Calu3 (cell line): ENCODE measurements at regions not wholly inside any gene's neighbourhood (a gene's known extent, or its start where the extent isn't known, plus 50 kb on each side); places are given as distances from the start of the nearest gene placed in this dataset.

Experiments used
- BruUV-seq: library from RNA; stranded (reverse); fragments of 400-500 nt; replicated peaks from 2 replicates; lab custom pipeline; 2021; lab: Mats Ljungman, UMichigan
- CTCF ChIA-PET: fragments of 300-600 bp; sonication (Branson Sonifier 250); formaldehyde crosslinking; loops from one replicate; lab custom pipeline; 2022; ENCODE audit warnings: antibody characterized with exemption; lab: Charles Lee
- DNase-seq: peaks from one replicate; pipeline ENCODE4 v3.0.0; 2022
- H3K27ac Mint-ChIP-seq: one replicate; pipeline ENCODE4 v1.8.0; 2022; ENCODE audit warnings: mixed read lengths; ENCODE audit not compliant: unreplicated experiment
- H3K27me3 Mint-ChIP-seq: one replicate; pipeline ENCODE4 v1.8.0; 2022; ENCODE audit warnings: mixed read lengths; ENCODE audit not compliant: unreplicated experiment
- H3K36me3 Mint-ChIP-seq: one replicate; pipeline ENCODE4 v1.8.0; 2022; ENCODE audit warnings: mild to moderate bottlenecking, moderate library complexity, mixed read lengths; ENCODE audit not compliant: insufficient read depth, unreplicated experiment
- H3K4me1 Mint-ChIP-seq: one replicate; pipeline ENCODE4 v1.8.0; 2022; ENCODE audit warnings: mild to moderate bottlenecking, low read depth, mixed read lengths; ENCODE audit not compliant: unreplicated experiment
- H3K4me3 Mint-ChIP-seq: one replicate; pipeline ENCODE4 v1.8.0; 2022; ENCODE audit warnings: mild to moderate bottlenecking, low read depth, moderate library complexity, mixed read lengths; ENCODE audit not compliant: unreplicated experiment
- H3K9me3 Mint-ChIP-seq: one replicate; pipeline ENCODE4 v1.8.0; 2022; ENCODE audit warnings: low read depth, mixed read lengths; ENCODE audit not compliant: unreplicated experiment
- intact Hi-C: fragments of 100-400 bp; cut with micrococcal nuclease; formaldehyde crosslinking; loops from one replicate; pipeline ENCODE4 v1.10.0; 2022; ENCODE audit not compliant: unreplicated experiment
- TF ChIP-seq, protein P1 (sequence below): fragments of 200-600 bp; IDR thresholded peaks from one replicate; pipeline ENCODE4 v1.8.0; 2022; ENCODE audit warnings: antibody characterized with exemption; ENCODE audit not compliant: unreplicated experiment

- peaks cover 10% of the 10 kb centered on the region for H3K4me1 Mint-ChIP-seq
- no peaks in the 10 kb centered on the region for H3K27me3 Mint-ChIP-seq
- peaks cover 4% of the 10 kb centered on the region for H3K9me3 Mint-ChIP-seq
- no peak overlapping the region for H3K4me3 Mint-ChIP-seq
- no peaks in the 10 kb centered on the region for H3K36me3 Mint-ChIP-seq
- CTCF ChIA-PET = no interaction called here
- TF ChIP-seq, protein P1, sequence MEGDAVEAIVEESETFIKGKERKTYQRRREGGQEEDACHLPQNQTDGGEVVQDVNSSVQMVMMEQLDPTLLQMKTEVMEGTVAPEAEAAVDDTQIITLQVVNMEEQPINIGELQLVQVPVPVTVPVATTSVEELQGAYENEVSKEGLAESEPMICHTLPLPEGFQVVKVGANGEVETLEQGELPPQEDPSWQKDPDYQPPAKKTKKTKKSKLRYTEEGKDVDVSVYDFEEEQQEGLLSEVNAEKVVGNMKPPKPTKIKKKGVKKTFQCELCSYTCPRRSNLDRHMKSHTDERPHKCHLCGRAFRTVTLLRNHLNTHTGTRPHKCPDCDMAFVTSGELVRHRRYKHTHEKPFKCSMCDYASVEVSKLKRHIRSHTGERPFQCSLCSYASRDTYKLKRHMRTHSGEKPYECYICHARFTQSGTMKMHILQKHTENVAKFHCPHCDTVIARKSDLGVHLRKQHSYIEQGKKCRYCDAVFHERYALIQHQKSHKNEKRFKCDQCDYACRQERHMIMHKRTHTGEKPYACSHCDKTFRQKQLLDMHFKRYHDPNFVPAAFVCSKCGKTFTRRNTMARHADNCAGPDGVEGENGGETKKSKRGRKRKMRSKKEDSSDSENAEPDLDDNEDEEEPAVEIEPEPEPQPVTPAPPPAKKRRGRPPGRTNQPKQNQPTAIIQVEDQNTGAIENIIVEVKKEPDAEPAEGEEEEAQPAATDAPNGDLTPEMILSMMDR = no peak
- no peak overlapping the region for H3K27ac Mint-ChIP-seq
- intact Hi-C loops = no loop called here
- BruUV-seq = no TSS peak
- DNase-seq = no peak
Observed at GRCh38 chr4:158313566-158313965, 103.3 kb downstream of the TMEM144 start.

DNA sequence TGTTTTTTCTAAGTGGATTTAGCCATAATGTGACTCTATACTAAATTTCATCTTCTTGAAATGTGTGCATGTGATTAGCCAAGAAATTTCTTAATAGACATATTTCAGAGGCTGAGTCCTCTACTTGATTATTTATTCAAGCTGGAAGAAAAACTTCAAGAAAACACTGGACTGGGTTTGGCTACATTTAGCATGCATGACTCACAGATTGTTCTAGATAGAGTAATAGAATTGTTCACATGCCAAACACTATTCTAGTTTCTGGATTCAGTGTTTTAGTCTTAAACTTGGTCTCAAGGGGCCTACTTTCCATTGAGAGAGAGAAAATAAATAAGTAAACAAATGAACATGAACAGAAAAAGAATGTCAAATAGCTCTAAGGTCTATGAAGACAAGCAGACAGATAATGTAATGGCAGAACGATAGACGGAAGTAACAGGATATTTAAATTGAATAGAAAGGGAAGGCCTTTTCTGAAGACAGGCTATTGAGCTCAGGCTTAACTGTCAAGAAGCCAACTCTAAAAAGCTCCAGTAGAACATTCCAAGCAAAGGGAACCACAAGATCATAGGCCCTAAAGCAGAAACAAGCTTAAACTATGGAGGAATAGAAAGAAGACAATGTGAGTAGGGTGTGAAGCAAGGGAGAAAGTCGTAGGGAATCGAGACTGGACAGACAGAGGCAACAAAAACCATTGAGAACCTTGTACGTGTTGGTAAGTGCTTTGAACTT lies 104.6 kb downstream of the TMEM144 start:
- H3K36me3 Mint-ChIP-seq = no peaks in the 10 kb centered on the region

DNA sequence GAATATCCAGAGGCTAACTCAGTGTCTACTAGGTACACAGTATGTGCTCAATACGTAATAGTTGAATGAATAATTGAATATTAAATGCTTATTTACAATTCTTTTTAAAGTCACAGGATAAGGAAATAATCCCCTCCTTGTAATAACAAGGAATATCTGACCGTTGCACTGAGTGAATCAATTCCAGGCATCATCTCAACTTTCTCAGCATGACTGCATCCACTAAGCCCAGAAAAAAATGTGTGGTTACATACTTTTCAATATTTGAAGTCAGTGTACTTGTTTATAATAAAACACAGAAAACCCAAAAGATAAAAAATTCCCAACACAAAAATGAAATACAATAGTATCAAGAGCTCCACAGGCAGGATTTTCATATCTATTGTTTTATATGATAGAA lies 105.4 kb downstream of the TMEM144 start:
- Mint-ChIP-seq H3K27ac (no peak overlapping the region), H3K4me1 (peaks cover 10% of the 10 kb centered on the region), H3K4me3 (no peak overlapping the region), H3K27me3 (no peaks in the 10 kb centered on the region), H3K9me3 (peaks cover 4% of the 10 kb centered on the region), H3K36me3 (no peaks in the 10 kb centered on the region)
- intact Hi-C loops = no loop called here
- CTCF ChIA-PET = no interaction called here
- DNase-seq = no peak
- BruUV-seq = no TSS peak
- TF ChIP-seq, protein P1 = no peak

More for the DNA sequence above, 104.6 kb downstream of the TMEM144 start:
- Mint-ChIP-seq H3K9me3 (peaks cover 4% of the 10 kb centered on the region), H3K27me3 (no peaks in the 10 kb centered on the region), H3K4me3 (no peak overlapping the region), H3K4me1 (peaks cover 10% of the 10 kb centered on the region), H3K27ac (peak overlapping the region; percentile 57)
- intact Hi-C loops = no loop called here
- BruUV-seq = no TSS peak
- TF ChIP-seq, protein P1 = no peak
- no peak for DNase-seq
- CTCF ChIA-PET = interaction anchor here (0.9 kb wide), 1 partner anchor 67 kb away, joined by 3 read pairs; no protein-coding TSS in a partner anchor

DNA sequence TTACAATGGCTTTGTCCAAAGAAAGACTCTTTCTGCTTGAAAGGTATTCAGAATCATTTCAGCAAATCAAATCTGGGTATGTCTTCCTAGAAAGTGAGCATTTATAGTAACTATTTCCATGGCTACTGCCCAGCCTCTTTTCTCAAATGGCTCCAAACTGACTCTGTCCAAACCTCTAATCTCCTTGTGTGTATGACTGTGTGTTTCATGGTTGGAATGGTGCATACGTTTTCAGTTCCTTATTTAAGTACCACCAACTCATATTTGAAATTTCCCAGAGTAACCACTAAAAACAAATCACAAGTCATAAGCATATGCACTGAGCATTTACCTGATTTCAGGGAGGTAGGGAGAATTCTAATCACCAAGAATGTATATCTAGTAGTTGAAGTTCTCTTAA lies 106.0 kb downstream of the TMEM144 start:
- no peak overlapping the region for H3K4me3 Mint-ChIP-seq
- peaks cover 10% of the 10 kb centered on the region for H3K4me1 Mint-ChIP-seq

More for the DNA sequence above, 106.0 kb downstream of the TMEM144 start:
- no TSS peak for BruUV-seq
- TF ChIP-seq, protein P1 = no peak
- Mint-ChIP-seq H3K36me3 (no peaks in the 10 kb centered on the region), H3K27ac (no peak overlapping the region), H3K9me3 (peaks cover 4% of the 10 kb centered on the region), H3K27me3 (no peaks in the 10 kb centered on the region)
- intact Hi-C loops = no loop called here
- CTCF ChIA-PET = no interaction called here
- no peak for DNase-seq
